ENCODE measurements at regions not wholly inside any gene's neighbourhood (a gene's known extent, or its start where the extent isn't known, plus 50 kb on each side); places are given as distances from the start of the nearest gene placed in this dataset.
A peak's percentile ranks its signal among the peaks of the same experiment; 100 is the strongest.
"Not testable (repeated sequence)": the region's sequence is repeated elsewhere in the genome, so short reads cannot be mapped to it uniquely, and the experiment has no call there.

GRCh38 chr9:24816006-24816405, 270.3 kb upstream of the IZUMO3 start:
- no peaks in the 10 kb centered on the region for H3K36me3 ChIP-seq (ENCODE audit: control insufficient read depth, insufficient read depth, low read length)
- TF ChIP-seq, protein P1, sequence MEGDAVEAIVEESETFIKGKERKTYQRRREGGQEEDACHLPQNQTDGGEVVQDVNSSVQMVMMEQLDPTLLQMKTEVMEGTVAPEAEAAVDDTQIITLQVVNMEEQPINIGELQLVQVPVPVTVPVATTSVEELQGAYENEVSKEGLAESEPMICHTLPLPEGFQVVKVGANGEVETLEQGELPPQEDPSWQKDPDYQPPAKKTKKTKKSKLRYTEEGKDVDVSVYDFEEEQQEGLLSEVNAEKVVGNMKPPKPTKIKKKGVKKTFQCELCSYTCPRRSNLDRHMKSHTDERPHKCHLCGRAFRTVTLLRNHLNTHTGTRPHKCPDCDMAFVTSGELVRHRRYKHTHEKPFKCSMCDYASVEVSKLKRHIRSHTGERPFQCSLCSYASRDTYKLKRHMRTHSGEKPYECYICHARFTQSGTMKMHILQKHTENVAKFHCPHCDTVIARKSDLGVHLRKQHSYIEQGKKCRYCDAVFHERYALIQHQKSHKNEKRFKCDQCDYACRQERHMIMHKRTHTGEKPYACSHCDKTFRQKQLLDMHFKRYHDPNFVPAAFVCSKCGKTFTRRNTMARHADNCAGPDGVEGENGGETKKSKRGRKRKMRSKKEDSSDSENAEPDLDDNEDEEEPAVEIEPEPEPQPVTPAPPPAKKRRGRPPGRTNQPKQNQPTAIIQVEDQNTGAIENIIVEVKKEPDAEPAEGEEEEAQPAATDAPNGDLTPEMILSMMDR (IDR thresholded peaks at IDR 0.05; ENCODE audit: insufficient read depth, low read length, severe bottlenecking), result no peak

DNA sequence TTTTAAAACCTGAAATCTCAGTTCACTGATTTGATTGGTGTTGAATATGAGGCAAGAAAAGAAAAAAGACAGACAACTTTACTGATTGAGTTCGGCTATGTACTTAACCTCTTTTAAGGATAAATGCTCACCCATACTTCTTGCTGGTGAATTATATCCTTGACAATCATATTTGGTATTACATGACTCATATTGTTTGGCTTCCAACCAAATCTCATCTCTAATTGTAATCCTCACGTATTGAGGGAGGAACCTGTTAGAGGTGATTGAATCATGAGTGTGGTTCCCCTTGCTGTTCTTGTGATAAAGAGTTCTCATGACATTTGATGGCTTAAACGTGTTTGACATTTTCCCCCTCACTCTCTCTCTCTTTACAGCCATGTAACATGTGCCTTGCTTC, 255.6 kb upstream of the IZUMO3 start:
- DNase-seq (ENCODE audit: low read depth), result peak; percentile 28
- no peak for FAIRE-seq

More at GRCh38 chr9:24816006-24816405, 270.3 kb upstream of the IZUMO3 start:
- DNase-seq (ENCODE audit: low read depth) (no peak), FAIRE-seq (no peak)
- H3K4me3 ChIP-seq (ENCODE audit: low read depth, low read length), result no peak overlapping the region
- H3K27me3 ChIP-seq (ENCODE audit: control insufficient read depth, insufficient read depth, low read length), result no peaks in the 10 kb centered on the region

DNA sequence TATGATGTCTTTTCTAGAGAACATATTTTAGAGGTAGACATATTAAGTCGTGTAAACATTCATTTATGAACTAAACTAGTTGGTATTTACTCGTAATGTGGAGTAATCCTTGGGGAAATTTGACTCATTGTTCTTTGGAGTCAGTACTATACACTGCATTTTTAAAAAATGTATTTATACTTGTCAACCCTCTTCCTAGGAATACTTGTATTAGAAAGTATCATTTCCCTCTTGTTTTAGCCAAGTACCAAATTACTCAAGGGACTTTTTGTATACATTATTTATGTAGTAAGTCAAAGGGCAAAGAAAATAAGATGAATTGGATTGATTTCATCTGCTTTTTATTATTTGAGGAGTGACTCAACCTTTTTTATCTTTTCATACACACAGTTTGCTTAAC, 248.1 kb upstream of the IZUMO3 start:
- TF ChIP-seq, protein P1 (IDR thresholded peaks at IDR 0.05; ENCODE audit: insufficient read depth, low read length, severe bottlenecking), result no peak
- H3K27me3 ChIP-seq (ENCODE audit: control insufficient read depth, insufficient read depth, low read length), result no peaks in the 10 kb centered on the region
- FAIRE-seq, result no peak
- no peak overlapping the region for H3K4me3 ChIP-seq (ENCODE audit: low read depth, low read length)
- H3K36me3 ChIP-seq (ENCODE audit: control insufficient read depth, insufficient read depth, low read length), result no peaks in the 10 kb centered on the region
- DNase-seq (ENCODE audit: low read depth), result no peak

More for the DNA sequence above, 255.6 kb upstream of the IZUMO3 start:
- no peaks in the 10 kb centered on the region for H3K36me3 ChIP-seq (ENCODE audit: control insufficient read depth, insufficient read depth, low read length)
- no peaks in the 10 kb centered on the region for H3K27me3 ChIP-seq (ENCODE audit: control insufficient read depth, insufficient read depth, low read length)
- no peak overlapping the region for H3K4me3 ChIP-seq (ENCODE audit: low read depth, low read length)
- TF ChIP-seq, protein P1 (IDR thresholded peaks at IDR 0.05; ENCODE audit: insufficient read depth, low read length, severe bottlenecking), result no peak

DNA sequence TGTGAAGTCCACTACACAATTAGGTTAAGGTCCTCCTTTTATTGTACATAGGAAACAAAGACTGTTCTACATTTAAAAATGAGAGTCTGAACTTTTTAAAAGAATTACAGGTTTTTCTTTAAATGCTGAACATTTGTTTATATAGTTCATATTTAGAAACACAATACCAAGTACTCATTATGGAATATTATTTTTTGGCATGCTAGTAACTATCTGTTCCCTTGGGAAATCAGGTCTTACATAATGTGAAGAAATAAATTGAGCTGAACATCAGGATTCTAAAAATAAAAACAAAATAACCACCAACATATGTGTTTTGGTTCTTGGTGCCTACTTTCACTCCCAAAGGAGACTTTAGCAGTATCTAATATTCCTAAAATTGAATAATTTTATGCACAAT, 230.5 kb upstream of the IZUMO3 start:
- TF ChIP-seq, protein P1 (IDR thresholded peaks at IDR 0.05; ENCODE audit: insufficient read depth, low read length, severe bottlenecking), result no peak
- Histone ChIP-seq H3K36me3 (ENCODE audit: control insufficient read depth, insufficient read depth, low read length) (no peaks in the 10 kb centered on the region), H3K27me3 (ENCODE audit: control insufficient read depth, insufficient read depth, low read length) (no peaks in the 10 kb centered on the region), H3K4me3 (ENCODE audit: low read depth, low read length) (no peak overlapping the region)
- no peak for FAIRE-seq
- no peak for DNase-seq (ENCODE audit: low read depth)

- not testable (repeated sequence) for H3K4me3 ChIP-seq (ENCODE audit: low read depth, low read length); DNase-seq (ENCODE audit: low read depth); H3K27me3 ChIP-seq (ENCODE audit: control insufficient read depth, insufficient read depth, low read length); H3K36me3 ChIP-seq (ENCODE audit: control insufficient read depth, insufficient read depth, low read length); FAIRE-seq
These were observed 228.5 kb upstream of the IZUMO3 start for GRCh38 chr9:24774199-24774598.

DNA sequence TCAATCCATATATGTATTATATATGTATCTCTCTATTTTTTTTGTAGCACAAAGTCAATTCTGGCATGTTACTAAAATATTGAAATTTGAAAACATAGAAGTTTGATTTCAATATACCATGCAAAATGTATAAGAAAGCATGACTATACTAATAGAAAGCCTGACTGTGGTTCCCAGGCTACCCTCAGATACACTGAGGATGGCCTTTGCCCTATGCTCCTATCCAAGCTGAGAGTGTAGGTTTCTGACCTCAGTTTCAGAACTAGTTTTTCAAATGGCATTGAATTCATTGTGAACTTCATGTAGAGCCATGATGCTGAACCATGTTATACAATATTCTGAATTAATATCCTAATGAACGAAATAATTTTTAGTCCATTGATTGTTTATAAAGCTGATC, 220.4 kb upstream of the IZUMO3 start:
- H3K27me3 ChIP-seq (ENCODE audit: control insufficient read depth, insufficient read depth, low read length), result no peaks in the 10 kb centered on the region
- DNase-seq (ENCODE audit: low read depth), result no peak
- no peak for FAIRE-seq
- TF ChIP-seq, protein P1 (IDR thresholded peaks at IDR 0.05; ENCODE audit: insufficient read depth, low read length, severe bottlenecking), result no peak
- H3K36me3 ChIP-seq (ENCODE audit: control insufficient read depth, insufficient read depth, low read length), result no peaks in the 10 kb centered on the region
- H3K4me3 ChIP-seq (ENCODE audit: low read depth, low read length), result no peak overlapping the region

All from bronchial epithelial cell (primary cell).